SK-N-SH (cell line): ENCODE measurements at regions not wholly inside any gene's neighbourhood (a gene's known extent, or its start where the extent isn't known, plus 50 kb on each side); places are given as distances from the start of the nearest gene placed in this dataset.

Experiments used
- CTCF ChIA-PET: fragments of 300-600, 350-600 bp; formaldehyde crosslinking; extraction: SDS; loops from one replicate; lab custom pipeline; 2021; lab: Yijun Ruan, JAX
- POLR2A ChIA-PET: fragments of 350-600 bp; sonication (Branson Sonifier 250); formaldehyde crosslinking; extraction: SDS; loops from one replicate; lab custom pipeline; 2020; ENCODE audit warnings: antibody characterized with exemption, inconsistent platforms; lab: Yijun Ruan, JAX
- DNase-seq: peaks from one replicate; pipeline ENCODE4 v3.0.0; 2012
- H2AFZ ChIP-seq: fragments of 200-600 bp; sonication (generic); 2 replicates; pipeline ENCODE4 v1.8.1; 2016; ENCODE audit warnings: antibody characterized with exemption, mild to moderate bottlenecking, low read depth
- H3F3A ChIP-seq: fragments of 200-600 bp; sonication (generic); replicated peaks from 2 replicates; pipeline ENCODE3; 2016; ENCODE audit warnings: antibody characterized with exemption, mild to moderate bottlenecking; ENCODE audit not compliant: insufficient read depth
- H3K27ac ChIP-seq, 2 experiments: fragments of 200-500 bp in 1 of 2; fragments of 200-600 bp in 1 of 2; sonication (Bioruptor generic) in 1 of 2; sonication (generic), shearing (Covaris generic) in 1 of 2; 2 replicates each; pipeline versions ENCODE4 v1.5.1 to v1.6.1; 2014 to 2016; ENCODE audit warnings: low read depth in 2 of 2, inconsistent platforms in 1 of 2, low read length in 1 of 2, mild to moderate bottlenecking in 1 of 2, mixed read lengths in 1 of 2
- H3K27me3 ChIP-seq: fragments of 200-600 bp; sonication (generic), shearing (Covaris generic); 2 replicates; pipeline ENCODE4 v1.6.1; 2016; ENCODE audit warnings: mixed run types; ENCODE audit not compliant: insufficient read depth
- H3K36me3 ChIP-seq, 2 experiments: fragments of 200-500 bp in 1 of 2; fragments of 200-600 bp in 1 of 2; sonication (Bioruptor generic) in 1 of 2; sonication (generic) in 1 of 2; replicated peaks in 1 of 2; 2 replicates each; pipeline versions ENCODE3 to v1.5.1; 2014 to 2016; ENCODE audit warnings: low read length in 1 of 2, mild to moderate bottlenecking in 1 of 2; ENCODE audit not compliant: insufficient read depth in 2 of 2, control insufficient read depth in 1 of 2
- H3K4me1 ChIP-seq, 2 experiments: fragments of 200-500 bp in 1 of 2; fragments of 200-600 bp in 1 of 2; sonication (Bioruptor generic) in 1 of 2; sonication (generic), shearing (Covaris generic) in 1 of 2; 2 replicates each; pipeline versions ENCODE4 v1.5.1 to v1.6.1; 2014 to 2016; ENCODE audit warnings: low read depth in 1 of 2, low read length in 1 of 2, mixed run types in 1 of 2; ENCODE audit not compliant: insufficient read depth in 2 of 2, control insufficient read depth in 1 of 2
- H3K4me2 ChIP-seq: fragments of 200-600 bp; sonication (generic), shearing (Covaris generic); 2 replicates; pipeline ENCODE4 v1.6.1; 2017; ENCODE audit warnings: mixed run types
- H3K4me3 ChIP-seq, 2 experiments: fragments of 200-500 bp in 1 of 2; fragments of 200-600 bp in 1 of 2; sonication (Bioruptor generic) in 1 of 2; sonication (generic), shearing (Covaris generic) in 1 of 2; 2 replicates each; pipeline versions ENCODE4 v1.5.1 to v1.8.1; 2014 to 2016; ENCODE audit warnings: low read depth in 2 of 2, inconsistent platforms in 1 of 2, low read length in 1 of 2, mild to moderate bottlenecking in 1 of 2, mixed read lengths in 1 of 2, moderate library complexity in 1 of 2
- H3K79me2 ChIP-seq: fragments of 200-600 bp; sonication (generic); 2 replicates; pipeline ENCODE4 v1.8.1; 2017; ENCODE audit warnings: mild to moderate bottlenecking; ENCODE audit not compliant: insufficient read depth
- H3K9ac ChIP-seq: fragments of 200-600 bp; sonication (generic); 2 replicates; pipeline ENCODE4 v1.6.1; 2017; ENCODE audit warnings: mixed run types
- H3K9me2 ChIP-seq: fragments of 200-600 bp; sonication (generic); 2 replicates; pipeline ENCODE4 v1.6.1; 2017; ENCODE audit warnings: mixed run types
- H3K9me3 ChIP-seq: fragments of 200-600 bp; sonication (generic); 2 replicates; pipeline ENCODE4 v1.6.1; 2017; ENCODE audit warnings: mixed run types, mild to moderate bottlenecking, moderate library complexity
- H4K20me1 ChIP-seq: fragments of 200-600 bp; sonication (generic); 2 replicates; pipeline ENCODE4 v1.6.1; 2017; ENCODE audit warnings: mild to moderate bottlenecking, mixed run types; ENCODE audit not compliant: insufficient read depth
- CHD2 ChIP-seq: fragments of 150-350 bp; IDR thresholded peaks from 2 replicates; pipeline ENCODE4 v1.6.1; 2018; ENCODE audit warnings: low read length; ENCODE audit not compliant: partially characterized antibody
- CTCF ChIP-seq: fragments of 200-600 bp; sonication (generic); IDR thresholded peaks from 2 replicates; pipeline ENCODE4 v1.6.1; 2017; ENCODE audit warnings: antibody characterized with exemption, mild to moderate bottlenecking, moderate library complexity
- EP300 ChIP-seq, 2 experiments: IDR thresholded peaks; 2 replicates each; pipeline versions ENCODE4 v1.4.0 to v1.6.1; 2012; ENCODE audit warnings: borderline replicate concordance in 1 of 2, low read depth in 1 of 2, low read length in 1 of 2
- EZH2phosphoT487 ChIP-seq: fragments of 200-600 bp; sonication (generic); IDR thresholded peaks from 2 replicates; pipeline ENCODE4 v1.6.1; 2017; ENCODE audit warnings: low read depth, mixed run types, mild to moderate bottlenecking, antibody characterized with exemption, moderate library complexity, borderline replicate concordance
- FOXJ3 ChIP-seq: sonication (generic); formaldehyde crosslinking; IDR thresholded peaks from 2 replicates; pipeline ENCODE4 v1.5.1; 2020; ENCODE audit warnings: mild to moderate bottlenecking, missing genetic modification reagents
- FOXM1 ChIP-seq: IDR thresholded peaks from 2 replicates; pipeline ENCODE4 v1.4.0; 2012; ENCODE audit warnings: low read depth, mild to moderate bottlenecking
- GABPA ChIP-seq: IDR thresholded peaks from 2 replicates; pipeline ENCODE4 v1.4.0; 2012; ENCODE audit warnings: low read depth, mild to moderate bottlenecking
- GATA2 ChIP-seq: sonication (generic); formaldehyde crosslinking; IDR thresholded peaks from 2 replicates; pipeline ENCODE4 v1.5.0; 2020; ENCODE audit warnings: mild to moderate bottlenecking, missing genetic modification reagents
- JUND ChIP-seq: IDR thresholded peaks from 2 replicates; pipeline ENCODE4 v1.4.0; 2012
- MEF2A ChIP-seq: IDR thresholded peaks from 2 replicates; pipeline ENCODE4 v1.4.0; 2012; ENCODE audit warnings: low read depth, borderline replicate concordance
- MXI1 ChIP-seq: IDR thresholded peaks from 2 replicates; pipeline ENCODE4 v1.6.1; 2012; ENCODE audit warnings: mild to moderate bottlenecking, low read depth, low read length, improper control_type of control experiment
- POLR2AphosphoS5 ChIP-seq: IDR thresholded peaks from 2 replicates; pipeline ENCODE4 v1.6.1; 2012; ENCODE audit warnings: low read depth, low read length
- RAD21 ChIP-seq: IDR thresholded peaks from 2 replicates; pipeline ENCODE4 v1.6.1; 2012; ENCODE audit warnings: mild to moderate bottlenecking, low read length
- RFX5 ChIP-seq: IDR thresholded peaks from 2 replicates; pipeline ENCODE4 v1.6.1; 2012; ENCODE audit warnings: mild to moderate bottlenecking, improper control_type of control experiment, low read length
- SIN3A ChIP-seq: IDR thresholded peaks from 2 replicates; pipeline ENCODE4 v1.6.1; 2012; ENCODE audit warnings: low read depth, mild to moderate bottlenecking, low read length, moderate library complexity, borderline replicate concordance
- SMC3 ChIP-seq: IDR thresholded peaks from 2 replicates; pipeline ENCODE4 v1.6.1; 2012; ENCODE audit warnings: low read depth, low read length, improper control_type of control experiment
- TCF12 ChIP-seq: IDR thresholded peaks from 2 replicates; pipeline ENCODE4 v1.4.0; 2012
- TEAD4 ChIP-seq: IDR thresholded peaks from 2 replicates; pipeline ENCODE4 v1.4.0; 2012; ENCODE audit warnings: mild to moderate bottlenecking, borderline replicate concordance; ENCODE audit not compliant: insufficient read depth
- YY1 ChIP-seq: IDR thresholded peaks from 2 replicates; pipeline ENCODE4 v1.4.0; 2012; ENCODE audit warnings: low read depth, mild to moderate bottlenecking
- WGBS: methylation state at CpG from one replicate; pipeline ENCODE4 v1.1.6; 2017; ENCODE audit warnings: low lambda C conversion rate; 5-methylcytosine and 5-hydroxymethylcytosine counted together
- TF ChIP-seq, protein P1 (sequence below): IDR thresholded peaks from 2 replicates; pipeline ENCODE4 v1.4.0; 2012; ENCODE audit warnings: low read depth, borderline replicate concordance
- TF ChIP-seq, protein P2 (sequence below): IDR thresholded peaks from 2 replicates; pipeline ENCODE4 v1.4.0; 2012; ENCODE audit warnings: low read depth, borderline replicate concordance

GRCh38 chr11:37704791-37705190 is 1106.8 kb upstream of the RAG2 start:
- POLR2A ChIA-PET: no interaction called here
- 56% methylated on average over 2 of the region's 2 CpGs for WGBS
- Histone ChIP-seq H3K4me2 (no peak overlapping the region), H3F3A (no peaks in the 10 kb centered on the region), H3K79me2 (no peaks in the 10 kb centered on the region), H3K4me1 (0 out of 4 replicates have a peak, but pooled peaks cover 0 to 6% of the 10 kb centered on the region in 2 experiments), H3K27me3 (no peaks in the 10 kb centered on the region), H3K4me3 (no peak overlapping the region)
- no peak for TF ChIP-seq SIN3A
- TF ChIP-seq EZH2phosphoT487: no peak
- no peak for TF ChIP-seq CTCF
- TF ChIP-seq, all 33 proteins: peak for 0
- H3K9ac ChIP-seq: no peak overlapping the region
- H2AFZ ChIP-seq: no peak overlapping the region
- no peaks in the 10 kb centered on the region for H3K36me3 ChIP-seq
- H3K9me3 ChIP-seq: no peaks in the 10 kb centered on the region
- no peak for DNase-seq
- H3K27ac ChIP-seq: no peak overlapping the region
- no peaks in the 10 kb centered on the region for H3K9me2 ChIP-seq
- H4K20me1 ChIP-seq: no peaks in the 10 kb centered on the region
- CTCF ChIA-PET: no interaction called here

- DNase-seq: no peak
- ChIA-PET CTCF (no interaction called here), POLR2A (no interaction called here)
- H3K27me3 ChIP-seq: no peaks in the 10 kb centered on the region
- WGBS: 32% methylated on average over 2 of the region's 2 CpGs
- no peaks in the 10 kb centered on the region for H3K36me3 ChIP-seq
- H4K20me1 ChIP-seq: no peaks in the 10 kb centered on the region
- H3K9me3 ChIP-seq: no peaks in the 10 kb centered on the region; the same call in 1 of the 2 replicates
- no peak overlapping the region for H3K4me3 ChIP-seq
- no peak overlapping the region for H3K27ac ChIP-seq
- H3K79me2 ChIP-seq: no peaks in the 10 kb centered on the region
- no peak overlapping the region for H3K9ac ChIP-seq
- TF ChIP-seq MEF2A (no peak), RFX5 (no peak), MXI1 (no peak), RAD21 (no peak), CHD2 (no peak), TEAD4 (no peak), TCF12 (no peak), FOXJ3 (no peak), GATA2 (CRISPR knock-in tag) (no peak), JUND (no peak), YY1 (no peak), CTCF (no peak), SMC3 (no peak), FOXM1 (no peak), GABPA (no peak), POLR2AphosphoS5 (no peak), EP300 (IDR thresholded peaks at IDR 0.05; ENCODE audit: borderline replicate concordance in 1 of 2, low read depth in 1 of 2, low read length in 1 of 2) (no peak)
- TF ChIP-seq, protein P1, sequence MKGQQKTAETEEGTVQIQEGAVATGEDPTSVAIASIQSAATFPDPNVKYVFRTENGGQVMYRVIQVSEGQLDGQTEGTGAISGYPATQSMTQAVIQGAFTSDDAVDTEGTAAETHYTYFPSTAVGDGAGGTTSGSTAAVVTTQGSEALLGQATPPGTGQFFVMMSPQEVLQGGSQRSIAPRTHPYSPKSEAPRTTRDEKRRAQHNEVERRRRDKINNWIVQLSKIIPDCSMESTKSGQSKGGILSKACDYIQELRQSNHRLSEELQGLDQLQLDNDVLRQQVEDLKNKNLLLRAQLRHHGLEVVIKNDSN: no peak
- TF ChIP-seq, protein P2, sequence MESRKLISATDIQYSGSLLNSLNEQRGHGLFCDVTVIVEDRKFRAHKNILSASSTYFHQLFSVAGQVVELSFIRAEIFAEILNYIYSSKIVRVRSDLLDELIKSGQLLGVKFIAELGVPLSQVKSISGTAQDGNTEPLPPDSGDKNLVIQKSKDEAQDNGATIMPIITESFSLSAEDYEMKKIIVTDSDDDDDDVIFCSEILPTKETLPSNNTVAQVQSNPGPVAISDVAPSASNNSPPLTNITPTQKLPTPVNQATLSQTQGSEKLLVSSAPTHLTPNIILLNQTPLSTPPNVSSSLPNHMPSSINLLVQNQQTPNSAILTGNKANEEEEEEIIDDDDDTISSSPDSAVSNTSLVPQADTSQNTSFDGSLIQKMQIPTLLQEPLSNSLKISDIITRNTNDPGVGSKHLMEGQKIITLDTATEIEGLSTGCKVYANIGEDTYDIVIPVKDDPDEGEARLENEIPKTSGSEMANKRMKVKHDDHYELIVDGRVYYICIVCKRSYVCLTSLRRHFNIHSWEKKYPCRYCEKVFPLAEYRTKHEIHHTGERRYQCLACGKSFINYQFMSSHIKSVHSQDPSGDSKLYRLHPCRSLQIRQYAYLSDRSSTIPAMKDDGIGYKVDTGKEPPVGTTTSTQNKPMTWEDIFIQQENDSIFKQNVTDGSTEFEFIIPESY: no peak
- no peaks in the 10 kb centered on the region for H3F3A ChIP-seq
- H2AFZ ChIP-seq: no peak overlapping the region
- H3K4me1 ChIP-seq: no peaks in the 10 kb centered on the region
- no peaks in the 10 kb centered on the region for H3K9me2 ChIP-seq
- no peak overlapping the region for H3K4me2 ChIP-seq
Observed at GRCh38 chr11:37699644-37700043, 1101.6 kb upstream of the RAG2 start.
